WTC11 (cell line): ENCODE measurements at regions not wholly inside any gene's neighbourhood (a gene's known extent, or its start where the extent isn't known, plus 50 kb on each side); places are given as distances from the start of the nearest gene placed in this dataset.

Source experiments
- ATAC-seq: fragments of 200-7000 bp; cut with Tn5 transposase; 2 replicates; pipeline ENCODE4 v1.10.0; 2021; ENCODE audit warnings: mild to moderate bottlenecking, moderate library complexity
- CTCF ChIA-PET: fragments of 300-600 bp; sonication (Branson Sonifier 250); formaldehyde crosslinking; loops from one replicate; lab custom pipeline; 2021; ENCODE audit warnings: antibody characterized with exemption; lab: Charles Lee
- POLR2A ChIA-PET: fragments of 350-600 bp; sonication (Branson Sonifier 250); formaldehyde crosslinking; loops from one replicate; lab custom pipeline; 2021; ENCODE audit warnings: antibody characterized with exemption; lab: Charles Lee
- DNase-seq: peaks from one replicate; pipeline ENCODE4 v3.0.0; 2021; ENCODE audit warnings: low spot score
- H3K27ac Mint-ChIP-seq: 2 replicates; pipeline ENCODE4 v1.8.0; 2021; ENCODE audit warnings: mixed read lengths
- H3K27me3 Mint-ChIP-seq: 2 replicates; pipeline ENCODE4 v1.8.0; 2021; ENCODE audit warnings: low read depth, mild to moderate bottlenecking, moderate library complexity, mixed read lengths
- H3K36me3 Mint-ChIP-seq: 2 replicates; pipeline ENCODE4 v1.8.0; 2021; ENCODE audit warnings: mixed read lengths
- H3K4me1 Mint-ChIP-seq: 2 replicates; pipeline ENCODE4 v1.8.0; 2022; ENCODE audit warnings: mixed read lengths
- H3K4me3 Mint-ChIP-seq: 2 replicates; pipeline ENCODE4 v1.8.0; 2021; ENCODE audit warnings: mild to moderate bottlenecking, moderate library complexity, mixed read lengths
- H3K9me3 Mint-ChIP-seq: 2 replicates; pipeline ENCODE4 v1.8.0; 2021; ENCODE audit warnings: mixed read lengths
- CREM ChIP-seq: sonication (generic); formaldehyde crosslinking; IDR thresholded peaks from 2 replicates; pipeline ENCODE4 v1.8.1; 2022; ENCODE audit warnings: mild to moderate bottlenecking, missing genetic modification reagents, moderate library complexity
- FOXK1 ChIP-seq: sonication (generic); formaldehyde crosslinking; IDR thresholded peaks from 2 replicates; pipeline ENCODE4 v1.8.0; 2022; ENCODE audit warnings: mild to moderate bottlenecking, moderate library complexity, missing genetic modification reagents
- IRF2 ChIP-seq: sonication (generic); formaldehyde crosslinking; IDR thresholded peaks from 2 replicates; pipeline ENCODE4 v1.8.0; 2022; ENCODE audit warnings: low read depth, missing genetic modification reagents, borderline replicate concordance
- KAT7 ChIP-seq: sonication (generic); formaldehyde crosslinking; IDR thresholded peaks from 2 replicates; pipeline ENCODE4 v1.8.1; 2023; ENCODE audit warnings: missing genetic modification reagents, mild to moderate bottlenecking, borderline replicate concordance
- NR3C1 ChIP-seq: sonication (generic); formaldehyde crosslinking; conservative IDR thresholded peaks from 2 replicates; pipeline ENCODE4 v1.8.1; 2023; ENCODE audit warnings: low read depth, mild to moderate bottlenecking, missing genetic modification reagents
- SMAD3 ChIP-seq: sonication (generic); formaldehyde crosslinking; IDR thresholded peaks from 2 replicates; pipeline ENCODE4 v1.8.0; 2022; ENCODE audit warnings: missing genetic modification reagents, mild to moderate bottlenecking, borderline replicate concordance
- SMAD4 ChIP-seq: sonication (generic); formaldehyde crosslinking; IDR thresholded peaks from 2 replicates; pipeline ENCODE4 v1.8.0; 2022; ENCODE audit warnings: mild to moderate bottlenecking, missing genetic modification reagents
- SOX15 ChIP-seq: fragments of 250-450 bp; sonication (Bioruptor Pico); IDR thresholded peaks from 2 replicates; pipeline ENCODE4 v1.9.0; 2021; ENCODE audit warnings: mild to moderate bottlenecking
- SP1 ChIP-seq: sonication (generic); formaldehyde crosslinking; conservative IDR thresholded peaks from 2 replicates; pipeline ENCODE4 v1.8.1; 2022; ENCODE audit warnings: missing genetic modification reagents
- TCF7 ChIP-seq: sonication (generic); formaldehyde crosslinking; IDR thresholded peaks from 2 replicates; pipeline ENCODE4 v1.8.0; 2022; ENCODE audit warnings: mild to moderate bottlenecking, low read depth, missing genetic modification reagents, moderate library complexity
- ZNF121 ChIP-seq: sonication (generic); formaldehyde crosslinking; IDR thresholded peaks from 2 replicates; pipeline ENCODE4 v1.8.0; 2023; ENCODE audit warnings: missing genetic modification reagents
- ZNF232 ChIP-seq: sonication (generic); formaldehyde crosslinking; IDR thresholded peaks from 2 replicates; pipeline ENCODE4 v1.8.0; 2022; ENCODE audit warnings: mild to moderate bottlenecking, missing genetic modification reagents
- ZNF281 ChIP-seq: sonication (generic); formaldehyde crosslinking; IDR thresholded peaks from 2 replicates; pipeline ENCODE4 v1.8.0; 2023; ENCODE audit warnings: mild to moderate bottlenecking, missing genetic modification reagents
- ZNF671 ChIP-seq: fragments of 250-450 bp; sonication (Bioruptor Pico); IDR thresholded peaks from 2 replicates; pipeline ENCODE4 v1.8.0; 2021; ENCODE audit warnings: mild to moderate bottlenecking
- TF ChIP-seq, protein P1 (sequence below): sonication (generic); formaldehyde crosslinking; conservative IDR thresholded peaks from 2 replicates; pipeline ENCODE4 v1.8.1; 2023; ENCODE audit warnings: mild to moderate bottlenecking, low read depth, missing genetic modification reagents, moderate library complexity
- TF ChIP-seq, protein P2 (sequence below): sonication (generic); formaldehyde crosslinking; IDR thresholded peaks from 2 replicates; pipeline ENCODE4 v1.8.1; 2022; ENCODE audit warnings: missing genetic modification reagents, borderline replicate concordance
- TF ChIP-seq, protein P3 (sequence below): fragments of 250-450 bp; sonication (Bioruptor Pico); IDR thresholded peaks from 2 replicates; pipeline ENCODE4 v1.9.0; 2021; ENCODE audit warnings: moderate library complexity, mild to moderate bottlenecking, inconsistent platforms, borderline replicate concordance
- TF ChIP-seq, protein P4 (sequence below): sonication (generic); formaldehyde crosslinking; IDR thresholded peaks from 2 replicates; pipeline ENCODE4 v1.8.0; 2022; ENCODE audit warnings: mild to moderate bottlenecking, missing genetic modification reagents
- TF ChIP-seq, protein P5 (sequence below): sonication (generic); formaldehyde crosslinking; IDR thresholded peaks from 2 replicates; pipeline ENCODE4 v1.8.0; 2022; ENCODE audit warnings: missing genetic modification reagents

GRCh38 chr18:10072671-10073175, 158.9 kb downstream of the VAPA start:
- TF ChIP-seq ZNF121 (CRISPR knock-in tag): no peak
- TF ChIP-seq, protein P1, sequence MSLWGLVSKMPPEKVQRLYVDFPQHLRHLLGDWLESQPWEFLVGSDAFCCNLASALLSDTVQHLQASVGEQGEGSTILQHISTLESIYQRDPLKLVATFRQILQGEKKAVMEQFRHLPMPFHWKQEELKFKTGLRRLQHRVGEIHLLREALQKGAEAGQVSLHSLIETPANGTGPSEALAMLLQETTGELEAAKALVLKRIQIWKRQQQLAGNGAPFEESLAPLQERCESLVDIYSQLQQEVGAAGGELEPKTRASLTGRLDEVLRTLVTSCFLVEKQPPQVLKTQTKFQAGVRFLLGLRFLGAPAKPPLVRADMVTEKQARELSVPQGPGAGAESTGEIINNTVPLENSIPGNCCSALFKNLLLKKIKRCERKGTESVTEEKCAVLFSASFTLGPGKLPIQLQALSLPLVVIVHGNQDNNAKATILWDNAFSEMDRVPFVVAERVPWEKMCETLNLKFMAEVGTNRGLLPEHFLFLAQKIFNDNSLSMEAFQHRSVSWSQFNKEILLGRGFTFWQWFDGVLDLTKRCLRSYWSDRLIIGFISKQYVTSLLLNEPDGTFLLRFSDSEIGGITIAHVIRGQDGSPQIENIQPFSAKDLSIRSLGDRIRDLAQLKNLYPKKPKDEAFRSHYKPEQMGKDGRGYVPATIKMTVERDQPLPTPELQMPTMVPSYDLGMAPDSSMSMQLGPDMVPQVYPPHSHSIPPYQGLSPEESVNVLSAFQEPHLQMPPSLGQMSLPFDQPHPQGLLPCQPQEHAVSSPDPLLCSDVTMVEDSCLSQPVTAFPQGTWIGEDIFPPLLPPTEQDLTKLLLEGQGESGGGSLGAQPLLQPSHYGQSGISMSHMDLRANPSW (CRISPR knock-in tag): no peak
- TF ChIP-seq, protein P2, sequence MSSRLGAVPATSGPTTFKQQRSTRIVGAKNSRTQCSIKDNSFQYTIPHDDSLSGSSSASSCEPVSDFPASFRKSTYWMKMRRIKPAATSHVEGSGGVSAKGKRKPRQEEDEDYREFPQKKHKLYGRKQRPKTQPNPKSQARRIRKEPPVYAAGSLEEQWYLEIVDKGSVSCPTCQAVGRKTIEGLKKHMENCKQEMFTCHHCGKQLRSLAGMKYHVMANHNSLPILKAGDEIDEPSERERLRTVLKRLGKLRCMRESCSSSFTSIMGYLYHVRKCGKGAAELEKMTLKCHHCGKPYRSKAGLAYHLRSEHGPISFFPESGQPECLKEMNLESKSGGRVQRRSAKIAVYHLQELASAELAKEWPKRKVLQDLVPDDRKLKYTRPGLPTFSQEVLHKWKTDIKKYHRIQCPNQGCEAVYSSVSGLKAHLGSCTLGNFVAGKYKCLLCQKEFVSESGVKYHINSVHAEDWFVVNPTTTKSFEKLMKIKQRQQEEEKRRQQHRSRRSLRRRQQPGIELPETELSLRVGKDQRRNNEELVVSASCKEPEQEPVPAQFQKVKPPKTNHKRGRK (CRISPR knock-in tag): no peak
- no peak for TF ChIP-seq NR3C1 (CRISPR knock-in tag)
- no peak for TF ChIP-seq SOX15 (CRISPR knock-in tag)
- no peak for TF ChIP-seq CREM (CRISPR knock-in tag)
- H3K27ac Mint-ChIP-seq: no peak overlapping the region
- H3K4me3 Mint-ChIP-seq: no peak overlapping the region
- peaks cover 34% of the 10 kb centered on the region for H3K4me1 Mint-ChIP-seq
- DNase-seq (no peak), ATAC-seq (no peak)
- CTCF ChIA-PET: no interaction called here
- no peaks in the 10 kb centered on the region; the same call in 1 of the 2 replicates for H3K9me3 Mint-ChIP-seq
- H3K36me3 Mint-ChIP-seq: no peaks in the 10 kb centered on the region
- H3K27me3 Mint-ChIP-seq: no peaks in the 10 kb centered on the region; the same call in 1 of the 2 replicates
- POLR2A ChIA-PET: no interaction called here

- no peak overlapping the region for H3K4me3 Mint-ChIP-seq
- no peak for DNase-seq
- H3K4me1 Mint-ChIP-seq: peaks cover 20% of the 10 kb centered on the region
- no peaks in the 10 kb centered on the region; the same call in 1 of the 2 replicates for H3K27me3 Mint-ChIP-seq
- POLR2A ChIA-PET: no interaction called here
- H3K27ac Mint-ChIP-seq: no peak overlapping the region
- TF ChIP-seq ZNF232 (CRISPR knock-in tag) (no peak), SP1 (CRISPR knock-in tag) (no peak), SMAD4 (no peak), ZNF671 (CRISPR knock-in tag) (no peak)
- TF ChIP-seq, protein P3, sequence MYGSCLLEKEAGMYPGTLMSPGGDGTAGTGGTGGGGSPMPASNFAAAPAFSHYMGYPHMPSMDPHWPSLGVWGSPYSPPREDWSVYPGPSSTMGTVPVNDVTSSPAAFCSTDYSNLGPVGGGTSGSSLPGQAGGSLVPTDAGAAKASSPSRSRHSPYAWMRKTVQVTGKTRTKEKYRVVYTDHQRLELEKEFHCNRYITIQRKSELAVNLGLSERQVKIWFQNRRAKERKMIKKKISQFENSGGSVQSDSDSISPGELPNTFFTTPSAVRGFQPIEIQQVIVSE (CRISPR knock-in tag): no peak
- TF ChIP-seq, protein P4, sequence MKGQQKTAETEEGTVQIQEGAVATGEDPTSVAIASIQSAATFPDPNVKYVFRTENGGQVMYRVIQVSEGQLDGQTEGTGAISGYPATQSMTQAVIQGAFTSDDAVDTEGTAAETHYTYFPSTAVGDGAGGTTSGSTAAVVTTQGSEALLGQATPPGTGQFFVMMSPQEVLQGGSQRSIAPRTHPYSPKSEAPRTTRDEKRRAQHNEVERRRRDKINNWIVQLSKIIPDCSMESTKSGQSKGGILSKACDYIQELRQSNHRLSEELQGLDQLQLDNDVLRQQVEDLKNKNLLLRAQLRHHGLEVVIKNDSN (CRISPR knock-in tag): no peak
- TF ChIP-seq, all 79 proteins: peak for 0
- H3K9me3 Mint-ChIP-seq: no peaks in the 10 kb centered on the region; the same call in 1 of the 2 replicates
- no peak for ATAC-seq
- CTCF ChIA-PET: no interaction called here
- no peaks in the 10 kb centered on the region for H3K36me3 Mint-ChIP-seq
Observed at GRCh38 chr18:10074110-10074509, 160.3 kb downstream of the VAPA start.

DNA sequence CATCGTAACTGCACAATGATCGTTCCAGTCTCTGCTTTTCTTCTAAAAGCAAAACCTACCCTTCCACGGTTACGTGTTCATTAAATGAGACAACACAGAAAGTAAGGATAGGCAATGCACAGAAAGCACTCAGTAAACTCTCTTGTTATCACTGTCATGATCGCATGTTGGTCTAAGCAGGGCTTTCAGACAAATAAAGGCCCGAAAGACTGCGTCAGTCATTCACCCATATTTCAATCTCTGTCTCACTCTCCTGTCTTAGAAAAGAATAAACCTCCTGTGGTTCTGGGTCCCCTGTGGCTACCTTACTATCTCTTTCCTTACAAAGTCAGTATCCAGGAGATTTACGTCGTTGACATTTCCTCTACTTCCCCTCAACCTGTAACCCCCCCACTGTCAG, 160.9 kb downstream of the VAPA start:
- H3K9me3 Mint-ChIP-seq: no peaks in the 10 kb centered on the region; the same call in 1 of the 2 replicates

More for the DNA sequence above, 160.9 kb downstream of the VAPA start:
- Mint-ChIP-seq H3K36me3 (no peaks in the 10 kb centered on the region), H3K27me3 (no peaks in the 10 kb centered on the region; the same call in 1 of the 2 replicates), H3K27ac (no peak overlapping the region), H3K4me1 (peaks cover 16% of the 10 kb centered on the region), H3K4me3 (no peak overlapping the region)
- DNase-seq: no peak
- POLR2A ChIA-PET: no interaction called here
- no peak for ATAC-seq
- CTCF ChIA-PET: no interaction called here
- TF ChIP-seq, protein P4 (CRISPR knock-in tag): no peak
- TF ChIP-seq FOXK1 (no peak), ZNF121 (CRISPR knock-in tag) (no peak), SMAD3 (CRISPR knock-in tag) (no peak), CREM (CRISPR knock-in tag) (no peak), KAT7 (CRISPR knock-in tag) (no peak), ZNF671 (CRISPR knock-in tag) (no peak), IRF2 (CRISPR knock-in tag) (no peak), TCF7 (CRISPR knock-in tag) (no peak), ZNF281 (CRISPR knock-in tag) (no peak)
- TF ChIP-seq, protein P5, sequence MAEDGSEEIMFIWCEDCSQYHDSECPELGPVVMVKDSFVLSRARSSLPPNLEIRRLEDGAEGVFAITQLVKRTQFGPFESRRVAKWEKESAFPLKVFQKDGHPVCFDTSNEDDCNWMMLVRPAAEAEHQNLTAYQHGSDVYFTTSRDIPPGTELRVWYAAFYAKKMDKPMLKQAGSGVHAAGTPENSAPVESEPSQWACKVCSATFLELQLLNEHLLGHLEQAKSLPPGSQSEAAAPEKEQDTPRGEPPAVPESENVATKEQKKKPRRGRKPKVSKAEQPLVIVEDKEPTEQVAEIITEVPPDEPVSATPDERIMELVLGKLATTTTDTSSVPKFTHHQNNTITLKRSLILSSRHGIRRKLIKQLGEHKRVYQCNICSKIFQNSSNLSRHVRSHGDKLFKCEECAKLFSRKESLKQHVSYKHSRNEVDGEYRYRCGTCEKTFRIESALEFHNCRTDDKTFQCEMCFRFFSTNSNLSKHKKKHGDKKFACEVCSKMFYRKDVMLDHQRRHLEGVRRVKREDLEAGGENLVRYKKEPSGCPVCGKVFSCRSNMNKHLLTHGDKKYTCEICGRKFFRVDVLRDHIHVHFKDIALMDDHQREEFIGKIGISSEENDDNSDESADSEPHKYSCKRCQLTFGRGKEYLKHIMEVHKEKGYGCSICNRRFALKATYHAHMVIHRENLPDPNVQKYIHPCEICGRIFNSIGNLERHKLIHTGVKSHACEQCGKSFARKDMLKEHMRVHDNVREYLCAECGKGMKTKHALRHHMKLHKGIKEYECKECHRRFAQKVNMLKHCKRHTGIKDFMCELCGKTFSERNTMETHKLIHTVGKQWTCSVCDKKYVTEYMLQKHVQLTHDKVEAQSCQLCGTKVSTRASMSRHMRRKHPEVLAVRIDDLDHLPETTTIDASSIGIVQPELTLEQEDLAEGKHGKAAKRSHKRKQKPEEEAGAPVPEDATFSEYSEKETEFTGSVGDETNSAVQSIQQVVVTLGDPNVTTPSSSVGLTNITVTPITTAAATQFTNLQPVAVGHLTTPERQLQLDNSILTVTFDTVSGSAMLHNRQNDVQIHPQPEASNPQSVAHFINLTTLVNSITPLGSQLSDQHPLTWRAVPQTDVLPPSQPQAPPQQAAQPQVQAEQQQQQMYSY (CRISPR knock-in tag): no peak
